ENCODE measurements at regions not wholly inside any gene's neighbourhood (a gene's known extent, or its start where the extent isn't known, plus 50 kb on each side); places are given as distances from the start of the nearest gene placed in this dataset.

- Histone ChIP-seq H3K9ac (replicated peaks; ENCODE audit: extremely low read depth, insufficient read depth, low read length) (no peak overlapping the region), H3K79me2 (ENCODE audit: control insufficient read depth, insufficient read depth, low read length) (no peaks in the 10 kb centered on the region), H3K9me1 (replicated peaks; ENCODE audit: control insufficient read depth, extremely low read depth, insufficient read depth, low read length) (no peaks in the 10 kb centered on the region), H3K27me3 (ENCODE audit: control insufficient read depth in 2 of 2, insufficient read depth in 2 of 2, low read length in 2 of 2) (no peaks in the 10 kb centered on the region), H4K20me1 (replicated peaks; ENCODE audit: control insufficient read depth, extremely low read depth, insufficient read depth, low read length) (no peaks in the 10 kb centered on the region), H3K36me3 (ENCODE audit: control insufficient read depth in 2 of 2, extremely low read depth in 1 of 2, insufficient read depth in 2 of 2, low read length in 2 of 2) (no peaks in the 10 kb centered on the region), H3K9me3 (replicated peaks; ENCODE audit: control insufficient read depth, insufficient read depth, low read length) (peaks cover 5% of the 10 kb centered on the region), H3K27ac (ENCODE audit: insufficient read depth, low read depth, low read length) (no peak overlapping the region), H2AFZ (ENCODE audit: low read depth, low read length) (no peak overlapping the region), H3K4me3 (replicated peaks in 1 of 3; ENCODE audit: insufficient read depth in 1 of 3, low read depth in 1 of 3, low read length in 3 of 3) (no peak overlapping the region), H3K4me1 (ENCODE audit: control insufficient read depth, extremely low read depth, insufficient read depth, low read length) (no peaks in the 10 kb centered on the region), H3K4me2 (ENCODE audit: insufficient read depth, low read length) (no peak overlapping the region)
- intact Hi-C loops (cut with micrococcal nuclease) (no loop called here), dilution Hi-C loops (cut with MboI; ENCODE audit: extremely low pct_ligation_motif_present, low sequenced_read_pairs) (no loop called here)
- FAIRE-seq (no peak), DNase-seq (ENCODE audit: low read depth, low spot score) (no peak)
- CTCF ChIA-PET = no interaction called here
- no TSS peak for BruUV-seq (replicated peaks)
- TF ChIP-seq MAX (IDR thresholded peaks at IDR 0.05; ENCODE audit: insufficient read depth, insufficient read length) = no peak
- TF ChIP-seq JUN (IDR thresholded peaks at IDR 0.05; ENCODE audit: borderline replicate concordance, insufficient read depth, insufficient read length, low read depth) = no peak
- no peak for TF ChIP-seq POLR2AphosphoS5 (IDR thresholded peaks at IDR 0.05; ENCODE audit: insufficient read depth, low read depth, low read length)
- TF ChIP-seq GATA2 (IDR thresholded peaks at IDR 0.05; ENCODE audit: insufficient read depth, insufficient read length, low read depth, low read length) = no peak
- no peak for TF ChIP-seq FOS (IDR thresholded peaks at IDR 0.05; ENCODE audit: borderline replicate concordance, insufficient read depth, low read length)
- no peak for TF ChIP-seq POLR2A (IDR thresholded peaks at IDR 0.05; ENCODE audit: low read depth, low read length)
- TF ChIP-seq CTCF (IDR thresholded peaks at IDR 0.05; ENCODE audit: extremely low read depth in 1 of 2, insufficient read depth in 1 of 2, low read depth in 1 of 2, low read length in 2 of 2) = no peak
- no peak for TF ChIP-seq EZH2 (IDR thresholded peaks at IDR 0.05; ENCODE audit: borderline replicate concordance, low read depth, low read length, severe bottlenecking)
- no peak for TF ChIP-seq MYC (IDR thresholded peaks at IDR 0.05; ENCODE audit: low read depth, low read length)
- POLR2A ChIA-PET = no interaction called here
These were observed 198.2 kb upstream of the ID4 start for GRCh38 chr6:19638931-19639330.

All from endothelial cell of umbilical vein (primary cell).